ENCODE measurements at regions not wholly inside any gene's neighbourhood (a gene's known extent, or its start where the extent isn't known, plus 50 kb on each side); places are given as distances from the start of the nearest gene placed in this dataset.
"Not testable (repeated sequence)": the region's sequence is repeated elsewhere in the genome, so short reads cannot be mapped to it uniquely, and the experiment has no call there.

DNA sequence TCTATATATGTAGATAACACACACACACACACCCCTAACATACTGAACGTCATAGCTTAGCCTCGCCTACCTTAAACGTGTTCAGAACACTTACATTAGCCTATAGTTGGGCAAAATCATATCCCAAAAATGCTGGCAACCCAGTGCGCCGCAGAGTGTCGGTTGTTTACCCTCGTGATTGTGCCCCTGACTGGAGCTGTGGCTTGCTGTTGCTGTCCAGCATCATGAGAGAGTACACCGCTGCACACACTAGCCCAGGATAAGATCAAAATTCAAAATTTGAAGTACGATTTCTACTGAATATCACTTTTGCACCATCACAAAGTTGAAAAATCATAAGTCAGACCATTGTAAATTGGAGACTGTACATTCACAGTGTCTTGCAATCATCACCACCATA lies 73.1 kb upstream of the COG2 start:
- TF ChIP-seq, protein P1, sequence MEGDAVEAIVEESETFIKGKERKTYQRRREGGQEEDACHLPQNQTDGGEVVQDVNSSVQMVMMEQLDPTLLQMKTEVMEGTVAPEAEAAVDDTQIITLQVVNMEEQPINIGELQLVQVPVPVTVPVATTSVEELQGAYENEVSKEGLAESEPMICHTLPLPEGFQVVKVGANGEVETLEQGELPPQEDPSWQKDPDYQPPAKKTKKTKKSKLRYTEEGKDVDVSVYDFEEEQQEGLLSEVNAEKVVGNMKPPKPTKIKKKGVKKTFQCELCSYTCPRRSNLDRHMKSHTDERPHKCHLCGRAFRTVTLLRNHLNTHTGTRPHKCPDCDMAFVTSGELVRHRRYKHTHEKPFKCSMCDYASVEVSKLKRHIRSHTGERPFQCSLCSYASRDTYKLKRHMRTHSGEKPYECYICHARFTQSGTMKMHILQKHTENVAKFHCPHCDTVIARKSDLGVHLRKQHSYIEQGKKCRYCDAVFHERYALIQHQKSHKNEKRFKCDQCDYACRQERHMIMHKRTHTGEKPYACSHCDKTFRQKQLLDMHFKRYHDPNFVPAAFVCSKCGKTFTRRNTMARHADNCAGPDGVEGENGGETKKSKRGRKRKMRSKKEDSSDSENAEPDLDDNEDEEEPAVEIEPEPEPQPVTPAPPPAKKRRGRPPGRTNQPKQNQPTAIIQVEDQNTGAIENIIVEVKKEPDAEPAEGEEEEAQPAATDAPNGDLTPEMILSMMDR (IDR thresholded peaks at IDR 0.05 in 4 of 5, conservative IDR thresholded peaks at IDR 0.05 in 1 of 5): no peak
- TF ChIP-seq POLR2A (IDR thresholded peaks at IDR 0.05): no peak
- H3K27ac ChIP-seq: no peak overlapping the region
- in situ Hi-C loops (cut with MboI; ENCODE audit: low sequenced_read_pairs in 4 of 4): no loop called here
- no peaks in the 10 kb centered on the region for H3K36me3 ChIP-seq
- H3K4me1 ChIP-seq: peaks cover 0 to 10% of the 10 kb centered on the region in 2 donors
- ATAC-seq (no peak), DNase-seq (no peak)
- intact Hi-C loops (cut with DNase I; ENCODE audit: low total_unique reads): no loop called here
- H3K27me3 ChIP-seq: no peaks in the 10 kb centered on the region
- no peak overlapping the region for H3K4me3 ChIP-seq
- no peaks in the 10 kb centered on the region for H3K9me3 ChIP-seq

DNA sequence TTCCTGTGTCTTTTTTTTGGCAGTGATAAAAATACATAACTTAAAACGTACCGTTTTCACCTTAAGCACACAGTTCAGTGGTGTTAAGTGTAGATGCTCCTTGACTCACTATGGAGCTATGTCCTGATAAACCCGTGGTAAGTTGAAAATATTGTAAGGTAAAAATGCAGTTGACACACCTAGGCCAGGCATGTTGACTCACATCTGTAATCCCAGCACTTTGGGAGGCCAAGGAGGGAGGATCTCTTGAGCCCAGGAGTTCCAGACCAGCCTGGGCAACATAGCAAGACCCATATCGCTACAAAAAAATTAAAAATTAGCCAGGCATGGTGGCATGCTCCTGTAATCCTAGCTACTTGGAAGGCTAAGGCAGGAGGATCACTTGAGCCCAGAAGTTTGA lies 73.6 kb upstream of the COG2 start:
- Histone ChIP-seq H3K9me3 (no peaks in the 10 kb centered on the region), H3K4me3 (no peak overlapping the region), H3K27me3 (no peaks in the 10 kb centered on the region), H3K36me3 (no peaks in the 10 kb centered on the region), H3K4me1 (peaks cover 0 to 10% of the 10 kb centered on the region in 2 donors), H3K27ac (no peak overlapping the region)
- DNase-seq (no peak), ATAC-seq (no peak)
- TF ChIP-seq, protein P1 (IDR thresholded peaks at IDR 0.05 in 4 of 5, conservative IDR thresholded peaks at IDR 0.05 in 1 of 5): no peak
- TF ChIP-seq POLR2A (IDR thresholded peaks at IDR 0.05): no peak
- in situ Hi-C loops (cut with MboI; ENCODE audit: low sequenced_read_pairs in 4 of 4) (no loop called here), intact Hi-C loops (cut with DNase I; ENCODE audit: low total_unique reads) (no loop called here)

DNA sequence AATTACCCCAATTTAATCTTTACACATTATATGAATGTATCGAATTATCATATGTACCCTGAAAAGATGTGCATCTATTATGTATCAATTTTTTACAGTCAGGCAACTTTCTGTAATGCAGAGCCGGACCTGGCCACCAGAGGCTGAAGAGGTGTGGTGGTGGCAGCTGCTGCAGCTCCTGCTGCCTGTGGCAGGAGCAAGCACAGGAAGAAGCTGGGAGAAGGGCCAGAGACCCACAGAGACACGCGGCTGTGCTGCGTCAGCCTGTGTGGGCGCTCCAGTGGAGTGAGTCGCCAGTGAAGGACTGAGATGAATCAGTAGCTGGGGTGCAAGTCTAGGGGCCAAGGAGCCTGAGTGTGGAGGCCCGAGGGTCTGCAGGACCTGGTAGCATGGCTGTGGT lies 74.3 kb upstream of the COG2 start:
- Histone ChIP-seq H3K9me3 (no peaks in the 10 kb centered on the region), H3K4me1 (peaks cover 0 to 10% of the 10 kb centered on the region in 2 donors), H3K4me3 (no peak overlapping the region), H3K36me3 (no peaks in the 10 kb centered on the region), H3K27ac (no peak overlapping the region), H3K27me3 (no peaks in the 10 kb centered on the region)
- intact Hi-C loops (cut with DNase I; ENCODE audit: low total_unique reads): no loop called here
- no peak for TF ChIP-seq POLR2A (IDR thresholded peaks at IDR 0.05)
- TF ChIP-seq, protein P1 (IDR thresholded peaks at IDR 0.05 in 4 of 5, conservative IDR thresholded peaks at IDR 0.05 in 1 of 5): no peak
- in situ Hi-C loops (cut with MboI; ENCODE audit: low sequenced_read_pairs in 4 of 4): no loop called here
- DNase-seq: no peak
- no peak for ATAC-seq

DNA sequence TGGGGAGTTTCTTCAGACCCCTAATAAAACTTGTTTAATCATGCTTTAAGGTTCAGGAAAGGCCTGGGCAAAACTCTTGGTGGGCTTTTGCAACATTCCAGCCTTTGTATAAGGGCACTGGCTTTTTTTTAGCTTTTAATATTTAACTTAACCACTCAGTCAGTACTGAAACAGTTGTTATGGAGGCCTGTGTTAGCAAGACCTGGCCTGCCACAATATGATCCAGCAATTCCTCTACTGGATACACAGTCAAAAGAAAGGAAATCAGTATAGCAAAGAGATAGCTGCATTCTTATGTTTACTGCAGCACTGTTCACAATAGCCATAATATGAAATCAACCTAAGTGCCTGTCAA lies 75.1 kb upstream of the COG2 start:
- Histone ChIP-seq H3K27me3 (no peaks in the 10 kb centered on the region), H3K36me3 (no peaks in the 10 kb centered on the region), H3K27ac (no peak overlapping the region), H3K9me3 (no peaks in the 10 kb centered on the region), H3K4me3 (no peak overlapping the region), H3K4me1 (peaks cover 0 to 10% of the 10 kb centered on the region in 2 donors)
- no peak for ATAC-seq
- DNase-seq: no peak
- TF ChIP-seq POLR2A (IDR thresholded peaks at IDR 0.05): no peak
- TF ChIP-seq, protein P1 (IDR thresholded peaks at IDR 0.05 in 4 of 5, conservative IDR thresholded peaks at IDR 0.05 in 1 of 5): no peak
- in situ Hi-C loops (cut with MboI; ENCODE audit: low sequenced_read_pairs in 4 of 4) (no loop called here), intact Hi-C loops (cut with DNase I; ENCODE audit: low total_unique reads) (no loop called here)

DNA sequence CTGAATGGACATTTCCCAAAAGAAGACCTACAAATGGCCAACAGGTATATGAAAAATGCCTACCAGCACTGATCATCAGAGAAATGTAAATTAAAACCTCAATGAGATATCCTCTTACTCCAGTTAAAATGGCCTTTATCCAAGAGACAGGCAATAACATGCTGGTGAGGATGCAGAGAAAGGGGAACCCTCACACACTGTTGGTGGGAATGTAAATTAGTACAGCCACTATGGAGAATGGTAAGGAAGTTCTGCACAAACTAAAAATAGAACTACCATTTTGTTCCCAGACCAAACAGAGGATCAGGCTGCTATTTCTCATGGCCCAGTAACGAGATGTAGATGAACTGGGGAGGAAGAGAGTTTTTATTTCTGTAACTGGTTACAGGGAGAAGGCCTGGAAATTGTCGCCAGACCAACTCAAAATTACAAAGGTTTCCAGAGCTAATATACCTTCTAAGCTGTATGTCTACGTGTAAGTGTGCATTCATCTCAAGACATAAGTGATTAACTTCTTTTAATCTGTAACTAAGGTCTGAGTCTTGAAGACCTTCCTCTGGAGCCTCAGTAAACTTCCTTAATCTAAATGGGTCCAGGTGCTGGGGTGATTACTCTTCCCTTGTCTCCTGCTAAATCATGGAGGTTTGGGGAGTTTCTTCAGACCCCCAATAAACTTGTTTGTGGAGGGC lies 75.6 kb upstream of the COG2 start:
- DNase-seq; H3K36me3 ChIP-seq; H3K27me3 ChIP-seq; H3K4me1 ChIP-seq; H3K9me3 ChIP-seq; in situ Hi-C loops (cut with MboI; ENCODE audit: low sequenced_read_pairs in 4 of 4); ATAC-seq; H3K4me3 ChIP-seq; intact Hi-C loops (cut with DNase I; ENCODE audit: low total_unique reads); H3K27ac ChIP-seq: not testable (repeated sequence)

Measured in gastrocnemius medialis (tissue), 4 donors.